ENCODE measurements at regions not wholly inside any gene's neighbourhood (a gene's known extent, or its start where the extent isn't known, plus 50 kb on each side); places are given as distances from the start of the nearest gene placed in this dataset.

- TF ChIP-seq MAX (IDR thresholded peaks at IDR 0.05) (no peak), POLR2A (IDR thresholded peaks at IDR 0.05; ENCODE audit: borderline replicate concordance, extremely low read depth, insufficient read depth, insufficient read length) (no peak), CTCF (IDR thresholded peaks at IDR 0.05 in 2 of 3, conservative IDR thresholded peaks at IDR 0.05 in 1 of 3; ENCODE audit: borderline replicate concordance in 1 of 3, insufficient read depth in 1 of 3, low read depth in 2 of 3, low read length in 2 of 3) (no peak), POLR2AphosphoS5 (IDR thresholded peaks at IDR 0.05; ENCODE audit: low read depth, low read length) (no peak), YY1 (IDR thresholded peaks at IDR 0.05; ENCODE audit: extremely low read depth, insufficient replicate concordance, low read depth, low read length) (no peak), EZH2phosphoT487 (IDR thresholded peaks at IDR 0.05; ENCODE audit: borderline replicate concordance) (no peak)
Measured at GRCh38 chr10:29026802-29027580, 261.9 kb upstream of the LYZL1 start.

All from HCT116 (cell line).